Neural crest cell (in vitro differentiated cells): ENCODE measurements at regions not wholly inside any gene's neighbourhood (a gene's known extent, or its start where the extent isn't known, plus 50 kb on each side); places are given as distances from the start of the nearest gene placed in this dataset.

Experiments
- DNase-seq: peaks from one replicate; pipeline ENCODE4 v3.0.0; 2021; ENCODE audit warnings: low read depth, mixed read lengths, low spot score
- H3K27ac Mint-ChIP-seq: one replicate; pipeline ENCODE4 v1.8.0; 2021; ENCODE audit warnings: mild to moderate bottlenecking, mixed read lengths; ENCODE audit not compliant: unreplicated experiment
- H3K27me3 Mint-ChIP-seq: 2 replicates; pipeline ENCODE4 v1.8.0; 2021; ENCODE audit warnings: low read depth, mild to moderate bottlenecking, mixed read lengths
- H3K36me3 Mint-ChIP-seq: 2 replicates; pipeline ENCODE4 v1.8.0; 2021; ENCODE audit warnings: low read depth, mild to moderate bottlenecking, mixed read lengths
- H3K4me1 Mint-ChIP-seq: 2 replicates; pipeline ENCODE4 v1.8.0; 2021; ENCODE audit warnings: mixed read lengths
- H3K4me3 Mint-ChIP-seq: one replicate; pipeline ENCODE4 v1.8.0; 2021; ENCODE audit warnings: mild to moderate bottlenecking, mixed read lengths
- H3K9me3 Mint-ChIP-seq: 2 replicates; pipeline ENCODE4 v1.8.0; 2021; ENCODE audit warnings: mixed read lengths
- TF ChIP-seq, protein P1 (sequence below): fragments of 200-600 bp; sonication (generic); conservative IDR thresholded peaks from 2 replicates; pipeline ENCODE4 v1.5.0; 2021; ENCODE audit warnings: antibody characterized with exemption, mild to moderate bottlenecking

DNA sequence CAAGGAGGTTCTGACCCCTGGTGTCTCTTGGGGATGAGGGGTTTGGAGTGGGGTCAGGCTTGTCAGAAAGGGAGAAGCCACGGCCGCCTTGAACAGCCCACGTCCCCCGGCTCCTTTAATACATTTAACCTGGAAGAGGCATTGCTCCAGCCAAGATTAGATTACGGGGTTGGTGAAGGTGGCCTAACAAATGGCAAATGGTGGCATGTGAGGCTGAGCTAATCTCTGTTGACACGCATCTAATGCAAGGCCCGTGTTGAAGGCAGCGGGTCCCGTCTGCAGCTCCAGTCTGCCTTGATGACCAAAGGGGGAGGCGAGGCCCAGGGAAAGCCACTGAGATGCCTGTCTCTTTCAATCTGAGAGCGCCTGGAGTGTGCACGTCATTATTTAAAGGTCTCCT, 673.7 kb upstream of the TBX3 start:
- Mint-ChIP-seq H3K9me3 (no peaks in the 10 kb centered on the region), H3K4me1 (no peaks in the 10 kb centered on the region), H3K27me3 (peaks cover 6% of the 10 kb centered on the region), H3K4me3 (no peak overlapping the region), H3K36me3 (no peaks in the 10 kb centered on the region), H3K27ac (no peak overlapping the region)
- TF ChIP-seq, protein P1, sequence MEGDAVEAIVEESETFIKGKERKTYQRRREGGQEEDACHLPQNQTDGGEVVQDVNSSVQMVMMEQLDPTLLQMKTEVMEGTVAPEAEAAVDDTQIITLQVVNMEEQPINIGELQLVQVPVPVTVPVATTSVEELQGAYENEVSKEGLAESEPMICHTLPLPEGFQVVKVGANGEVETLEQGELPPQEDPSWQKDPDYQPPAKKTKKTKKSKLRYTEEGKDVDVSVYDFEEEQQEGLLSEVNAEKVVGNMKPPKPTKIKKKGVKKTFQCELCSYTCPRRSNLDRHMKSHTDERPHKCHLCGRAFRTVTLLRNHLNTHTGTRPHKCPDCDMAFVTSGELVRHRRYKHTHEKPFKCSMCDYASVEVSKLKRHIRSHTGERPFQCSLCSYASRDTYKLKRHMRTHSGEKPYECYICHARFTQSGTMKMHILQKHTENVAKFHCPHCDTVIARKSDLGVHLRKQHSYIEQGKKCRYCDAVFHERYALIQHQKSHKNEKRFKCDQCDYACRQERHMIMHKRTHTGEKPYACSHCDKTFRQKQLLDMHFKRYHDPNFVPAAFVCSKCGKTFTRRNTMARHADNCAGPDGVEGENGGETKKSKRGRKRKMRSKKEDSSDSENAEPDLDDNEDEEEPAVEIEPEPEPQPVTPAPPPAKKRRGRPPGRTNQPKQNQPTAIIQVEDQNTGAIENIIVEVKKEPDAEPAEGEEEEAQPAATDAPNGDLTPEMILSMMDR = no peak
- DNase-seq = no peak

- Mint-ChIP-seq H3K27me3 (peaks cover 6% of the 10 kb centered on the region), H3K4me3 (no peak overlapping the region), H3K9me3 (no peaks in the 10 kb centered on the region), H3K27ac (no peak overlapping the region), H3K36me3 (no peaks in the 10 kb centered on the region), H3K4me1 (peaks cover 5% of the 10 kb centered on the region)
- TF ChIP-seq, protein P1 = no peak
- DNase-seq = no peak
Measured at GRCh38 chr12:115355301-115355700, 671.3 kb upstream of the TBX3 start.

- peaks cover 6% of the 10 kb centered on the region for H3K27me3 Mint-ChIP-seq
- DNase-seq = no peak
- no peaks in the 10 kb centered on the region for H3K9me3 Mint-ChIP-seq
- H3K27ac Mint-ChIP-seq = no peak overlapping the region
- TF ChIP-seq, protein P1 = no peak
- H3K36me3 Mint-ChIP-seq = no peaks in the 10 kb centered on the region
- no peak overlapping the region for H3K4me3 Mint-ChIP-seq
- H3K4me1 Mint-ChIP-seq = peaks cover 9% of the 10 kb centered on the region
Measured at GRCh38 chr12:115354007-115354890, 670.3 kb upstream of the TBX3 start.

GRCh38 chr12:115353467-115353866, 669.5 kb upstream of the TBX3 start:
- H3K4me3 Mint-ChIP-seq = no peak overlapping the region
- H3K4me1 Mint-ChIP-seq = peaks cover 9% of the 10 kb centered on the region
- TF ChIP-seq, protein P1 = no peak
- H3K9me3 Mint-ChIP-seq = no peaks in the 10 kb centered on the region
- no peak for DNase-seq
- peaks cover 6% of the 10 kb centered on the region for H3K27me3 Mint-ChIP-seq
- no peak overlapping the region for H3K27ac Mint-ChIP-seq
- H3K36me3 Mint-ChIP-seq = no peaks in the 10 kb centered on the region

GRCh38 chr12:115351514-115352077, 667.6 kb upstream of the TBX3 start:
- Mint-ChIP-seq H3K27me3 (peaks cover 10% of the 10 kb centered on the region), H3K4me3 (no peak overlapping the region), H3K36me3 (no peaks in the 10 kb centered on the region), H3K27ac (no peak overlapping the region), H3K9me3 (no peaks in the 10 kb centered on the region), H3K4me1 (peaks cover 9% of the 10 kb centered on the region)
- no peak for DNase-seq
- TF ChIP-seq, protein P1 = no peak
